ENCODE measurements at regions not wholly inside any gene's neighbourhood (a gene's known extent, or its start where the extent isn't known, plus 50 kb on each side); places are given as distances from the start of the nearest gene placed in this dataset.

- no peak for TF ChIP-seq CTCF (IDR thresholded peaks at IDR 0.05; ENCODE audit: low read depth, low read length)
- TF ChIP-seq EZH2phosphoT487 (IDR thresholded peaks at IDR 0.05; ENCODE audit: low read depth): no peak
These were observed 410.8 kb upstream of the PODXL start for GRCh38 chr7:131967216-131967730.

Data from OCI-LY3 (cell line).